VCaP (cell line): ENCODE measurements at regions not wholly inside any gene's neighbourhood (a gene's known extent, or its start where the extent isn't known, plus 50 kb on each side); places are given as distances from the start of the nearest gene placed in this dataset.

ENCODE experiments used
- H3K27ac ChIP-seq: fragments of 450-650 bp; 2 replicates; pipeline ENCODE4 v1.5.1; 2017
- TF ChIP-seq, protein P1 (sequence below): fragments of 450-650 bp; conservative IDR thresholded peaks from 2 replicates; pipeline ENCODE4 v1.5.1; 2017; ENCODE audit warnings: mild to moderate bottlenecking, moderate library complexity

DNA sequence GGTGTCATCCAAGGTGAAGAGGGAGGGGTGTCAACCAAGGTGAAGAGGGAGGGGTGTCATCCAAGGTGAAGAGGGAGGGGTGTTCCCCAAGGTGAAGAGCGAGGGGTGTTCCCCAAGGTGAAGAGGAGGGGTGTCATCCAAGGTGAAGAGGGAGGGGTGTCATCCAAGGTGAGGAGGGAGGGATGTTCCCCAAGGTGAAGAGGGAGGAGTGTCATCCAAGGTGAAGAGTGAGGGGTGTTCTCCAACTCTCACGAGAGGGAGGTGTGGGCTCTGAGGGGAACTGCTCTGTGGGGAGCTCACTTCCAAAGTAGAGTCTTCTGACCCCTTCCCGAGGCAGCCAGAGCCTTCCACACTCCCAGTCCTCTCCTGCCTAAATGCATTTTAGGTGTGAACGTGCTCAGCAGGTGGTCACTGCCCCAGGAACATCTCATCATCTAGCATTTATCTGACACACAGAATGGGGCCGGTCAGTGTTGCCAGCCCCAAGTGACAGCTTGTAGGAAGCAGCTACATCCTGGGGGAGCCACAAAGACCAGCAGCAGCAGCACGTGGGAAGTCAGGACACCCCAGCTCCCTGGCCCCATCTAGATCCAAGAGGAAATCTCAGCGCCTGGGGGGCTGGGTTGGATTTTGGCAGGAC lies 323.8 kb downstream of the GLRX3 start:
- TF ChIP-seq, protein P1, sequence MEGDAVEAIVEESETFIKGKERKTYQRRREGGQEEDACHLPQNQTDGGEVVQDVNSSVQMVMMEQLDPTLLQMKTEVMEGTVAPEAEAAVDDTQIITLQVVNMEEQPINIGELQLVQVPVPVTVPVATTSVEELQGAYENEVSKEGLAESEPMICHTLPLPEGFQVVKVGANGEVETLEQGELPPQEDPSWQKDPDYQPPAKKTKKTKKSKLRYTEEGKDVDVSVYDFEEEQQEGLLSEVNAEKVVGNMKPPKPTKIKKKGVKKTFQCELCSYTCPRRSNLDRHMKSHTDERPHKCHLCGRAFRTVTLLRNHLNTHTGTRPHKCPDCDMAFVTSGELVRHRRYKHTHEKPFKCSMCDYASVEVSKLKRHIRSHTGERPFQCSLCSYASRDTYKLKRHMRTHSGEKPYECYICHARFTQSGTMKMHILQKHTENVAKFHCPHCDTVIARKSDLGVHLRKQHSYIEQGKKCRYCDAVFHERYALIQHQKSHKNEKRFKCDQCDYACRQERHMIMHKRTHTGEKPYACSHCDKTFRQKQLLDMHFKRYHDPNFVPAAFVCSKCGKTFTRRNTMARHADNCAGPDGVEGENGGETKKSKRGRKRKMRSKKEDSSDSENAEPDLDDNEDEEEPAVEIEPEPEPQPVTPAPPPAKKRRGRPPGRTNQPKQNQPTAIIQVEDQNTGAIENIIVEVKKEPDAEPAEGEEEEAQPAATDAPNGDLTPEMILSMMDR, result no peak
- H3K27ac ChIP-seq, result no peak overlapping the region

DNA sequence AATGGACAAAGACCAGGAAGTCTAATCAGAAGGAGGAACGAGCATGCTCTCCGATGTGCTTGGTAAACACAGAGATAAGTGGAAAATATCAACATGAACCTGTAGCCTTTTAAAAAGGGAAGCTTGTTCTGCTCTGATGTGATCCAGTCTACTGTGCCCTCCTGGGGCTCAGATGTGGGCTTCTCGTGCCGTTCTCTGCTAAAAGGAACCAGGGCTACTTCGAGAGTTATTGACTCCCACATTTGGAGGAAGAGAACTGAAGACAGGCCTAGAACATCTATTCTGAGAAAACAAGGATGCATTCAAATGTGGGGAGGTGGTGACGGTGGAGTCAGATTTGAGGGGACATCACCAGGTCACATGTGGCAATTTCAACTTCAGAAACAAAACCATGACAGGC lies 325.4 kb downstream of the GLRX3 start:
- no peak overlapping the region for H3K27ac ChIP-seq
- TF ChIP-seq, protein P1, result no peak

DNA sequence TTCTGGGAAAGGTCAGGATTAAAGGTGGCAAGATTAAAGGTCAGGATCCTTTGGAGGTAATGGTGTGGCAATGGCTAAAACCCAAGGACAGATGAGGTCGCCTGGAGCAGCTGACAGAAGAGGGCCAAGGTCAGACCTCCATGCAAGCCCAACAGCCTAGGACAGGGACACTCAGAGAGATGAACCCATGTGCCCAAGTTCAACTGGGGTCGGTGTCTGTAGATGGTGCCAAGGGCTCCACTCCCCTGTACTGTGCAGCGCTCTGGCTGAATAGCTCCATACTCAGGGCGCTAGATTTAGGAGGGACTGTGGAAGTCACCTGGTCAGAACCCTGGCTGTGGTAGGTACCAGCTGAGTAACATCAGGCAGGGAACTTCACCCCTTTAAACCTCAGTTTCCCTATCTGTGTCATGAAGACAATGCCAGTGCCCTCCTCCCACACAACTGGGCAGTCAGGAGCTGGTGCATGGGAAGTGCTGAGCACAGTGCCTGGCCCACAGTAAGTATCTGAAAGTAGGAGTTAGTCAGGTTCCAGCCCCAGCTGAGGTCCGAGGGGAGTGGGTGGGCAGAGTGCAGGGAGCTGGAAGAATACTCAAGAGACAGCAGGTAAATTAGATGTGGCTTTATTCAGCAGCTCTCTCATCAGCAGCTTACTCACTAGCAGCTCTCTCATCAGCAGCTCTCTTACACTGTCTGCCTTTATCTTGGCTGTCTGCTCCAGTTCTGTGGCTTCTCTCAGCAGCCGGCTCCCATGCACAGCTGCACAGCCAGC lies 327.1 kb downstream of the GLRX3 start:
- peak overlapping the region; percentile 74 for H3K27ac ChIP-seq
- TF ChIP-seq, protein P1, result no peak

DNA sequence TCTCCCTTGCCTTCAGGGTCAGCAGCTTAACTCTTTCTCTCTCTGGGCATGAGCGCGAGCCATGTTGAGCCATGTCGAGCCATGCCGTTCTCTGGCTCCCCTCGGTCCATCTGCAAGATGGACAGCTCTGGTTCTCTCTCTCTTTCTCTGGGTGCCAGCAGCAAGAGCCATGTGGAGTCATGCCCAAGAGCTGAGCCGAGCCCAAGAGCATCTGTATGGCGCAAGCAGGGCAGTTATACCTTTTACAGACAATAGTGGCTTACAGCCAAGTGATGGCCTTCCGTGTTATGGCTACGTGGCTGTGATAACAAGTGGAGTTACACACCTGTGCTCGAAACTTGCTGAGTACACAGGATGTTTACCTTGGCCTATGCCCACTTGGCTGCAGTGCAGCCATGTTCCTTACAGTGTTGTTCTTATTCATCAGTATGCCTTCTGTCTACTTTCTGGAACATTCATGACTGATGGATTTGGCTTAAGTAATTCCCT lies 327.7 kb downstream of the GLRX3 start:
- TF ChIP-seq, protein P1, result no peak
- H3K27ac ChIP-seq, result peak overlapping the region; percentile 74

DNA sequence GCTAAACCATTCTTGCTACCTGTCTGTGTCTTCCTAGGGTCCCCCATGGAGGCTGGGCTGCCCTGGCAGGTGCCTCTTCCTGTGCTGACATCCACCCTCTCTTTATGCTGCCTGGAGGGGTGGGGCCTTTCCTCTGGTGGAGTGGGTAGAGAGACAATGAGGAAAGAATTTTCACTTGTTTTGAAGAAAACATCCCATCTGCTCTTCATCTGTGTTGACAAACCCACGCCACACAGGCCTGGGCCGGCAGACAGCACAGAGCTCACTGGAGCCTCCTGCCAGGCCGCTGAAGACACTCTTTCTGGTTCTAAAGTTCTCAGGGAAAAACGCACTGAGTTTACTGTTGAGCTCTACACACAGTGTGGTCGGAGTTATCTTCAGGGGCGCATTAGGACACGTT lies 328.2 kb downstream of the GLRX3 start:
- TF ChIP-seq, protein P1, result no peak
- peak overlapping the region; percentile 74 for H3K27ac ChIP-seq

DNA sequence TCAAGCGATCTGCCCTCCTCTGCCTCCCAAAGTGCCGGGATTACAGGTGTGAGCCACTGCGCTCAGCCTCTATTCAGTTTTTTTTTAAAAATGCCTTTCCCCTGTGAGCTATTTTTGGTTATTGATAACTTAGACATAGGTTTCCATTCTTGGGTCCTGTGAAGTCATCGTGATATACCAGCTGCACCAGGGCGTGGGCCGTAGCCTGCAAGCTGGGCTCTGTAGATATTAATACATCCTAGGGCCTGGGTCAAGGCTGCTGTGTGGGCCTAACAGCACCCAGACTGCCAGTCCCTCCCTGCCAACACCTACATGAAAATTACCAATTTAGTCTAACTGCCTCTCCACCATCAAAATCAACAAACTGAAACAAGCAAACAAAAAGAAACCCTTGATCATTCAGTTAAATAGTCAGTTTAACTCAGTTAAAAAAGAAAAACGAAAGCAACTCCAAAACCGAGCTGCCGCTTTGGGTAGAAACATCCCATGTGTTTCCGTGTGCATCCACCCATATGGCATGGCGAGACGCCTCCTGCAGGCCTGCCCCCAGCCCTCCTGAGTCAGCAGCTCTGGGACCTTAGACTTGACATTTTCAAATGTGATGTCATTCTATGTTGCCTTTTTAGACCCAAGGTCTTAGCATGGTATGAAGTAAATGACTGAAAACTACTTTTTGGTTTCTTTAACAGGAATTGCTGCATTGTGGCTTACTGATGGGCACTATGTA lies 330.2 kb downstream of the GLRX3 start:
- TF ChIP-seq, protein P1, result no peak
- H3K27ac ChIP-seq, result no peak overlapping the region

DNA sequence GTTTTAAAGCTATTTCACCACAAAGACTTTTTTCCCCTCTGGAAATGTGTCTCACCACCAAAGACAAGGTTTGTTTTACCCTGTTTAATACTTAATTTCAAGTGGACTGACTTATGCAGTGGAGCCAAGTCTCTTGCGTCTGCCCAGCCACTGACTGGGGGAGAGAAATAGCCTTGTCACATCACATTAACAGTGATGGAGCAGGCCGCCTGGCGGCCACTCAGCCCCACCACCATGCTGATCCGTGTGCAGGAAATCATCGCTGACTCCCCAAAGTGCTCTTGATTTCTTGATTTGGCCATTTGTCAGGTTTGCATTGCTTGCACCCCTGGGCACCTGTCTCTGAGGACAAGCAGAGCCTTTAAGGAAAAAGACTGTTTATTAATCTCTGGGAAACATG lies 334.1 kb downstream of the GLRX3 start:
- TF ChIP-seq, protein P1, result no peak
- no peak overlapping the region for H3K27ac ChIP-seq
